ENCODE measurements at regions not wholly inside any gene's neighbourhood (a gene's known extent, or its start where the extent isn't known, plus 50 kb on each side); places are given as distances from the start of the nearest gene placed in this dataset.

- TF ChIP-seq CTCF (IDR thresholded peaks at IDR 0.05; ENCODE audit: low read length) = no peak
- no peak for TF ChIP-seq EZH2 (optimal IDR thresholded peaks at IDR 0.05; ENCODE audit: low read depth, low read length)
- no peak for TF ChIP-seq EZH2phosphoT487 (IDR thresholded peaks at IDR 0.05; ENCODE audit: low read length)
- DNase-seq = no peak
- H3K9ac ChIP-seq (ENCODE audit: low read length) = no peak overlapping the region
Measured at GRCh38 chr12:88743946-88744685, 163.8 kb upstream of the KITLG start.

GRCh38 chr12:88737838-88738472 lies 157.7 kb upstream of the KITLG start:
- Histone ChIP-seq H3K4me1 (ENCODE audit: low read length) (no peaks in the 10 kb centered on the region), H3F3A (ENCODE audit: insufficient read depth, low read length) (no peaks in the 10 kb centered on the region), H4K20me1 (ENCODE audit: insufficient read depth, low read length) (no peaks in the 10 kb centered on the region), H3K27ac (ENCODE audit: low read length) (no peak overlapping the region), H3K9me3 (replicated peaks; ENCODE audit: insufficient read depth, low read length) (no peaks in the 10 kb centered on the region), H3K9ac (ENCODE audit: low read length) (no peak overlapping the region), H3K4me3 (ENCODE audit: low read length) (no peak overlapping the region), H3K4me2 (ENCODE audit: low read depth, low read length) (no peak overlapping the region), H3K27me3 (replicated peaks; ENCODE audit: insufficient read depth, low read length) (no peaks in the 10 kb centered on the region), H3K9me2 (replicated peaks; ENCODE audit: insufficient read depth, low read length) (no peaks in the 10 kb centered on the region), H3K79me2 (ENCODE audit: low read length) (no peaks in the 10 kb centered on the region), H2AFZ (ENCODE audit: low read length) (no peak overlapping the region), H3K36me3 (replicated peaks; ENCODE audit: insufficient read depth, low read length) (no peaks in the 10 kb centered on the region)
- DNase-seq = no peak
- no peak for TF ChIP-seq EZH2 (optimal IDR thresholded peaks at IDR 0.05; ENCODE audit: low read depth, low read length)
- TF ChIP-seq CTCF (IDR thresholded peaks at IDR 0.05; ENCODE audit: low read length) = no peak
- no peak for TF ChIP-seq EZH2phosphoT487 (IDR thresholded peaks at IDR 0.05; ENCODE audit: low read length)

More at GRCh38 chr12:88743946-88744685, 163.8 kb upstream of the KITLG start:
- Histone ChIP-seq H3K4me2 (ENCODE audit: low read depth, low read length) (no peak overlapping the region), H3K4me3 (ENCODE audit: low read length) (no peak overlapping the region), H3K4me1 (ENCODE audit: low read length) (no peaks in the 10 kb centered on the region), H3K79me2 (ENCODE audit: low read length) (no peaks in the 10 kb centered on the region), H3K9me2 (replicated peaks; ENCODE audit: insufficient read depth, low read length) (no peaks in the 10 kb centered on the region), H2AFZ (ENCODE audit: low read length) (no peak overlapping the region), H3K9me3 (replicated peaks; ENCODE audit: insufficient read depth, low read length) (no peaks in the 10 kb centered on the region), H3K27ac (ENCODE audit: low read length) (no peak overlapping the region), H3K27me3 (replicated peaks; ENCODE audit: insufficient read depth, low read length) (no peaks in the 10 kb centered on the region), H3K36me3 (replicated peaks; ENCODE audit: insufficient read depth, low read length) (no peaks in the 10 kb centered on the region), H4K20me1 (ENCODE audit: insufficient read depth, low read length) (no peaks in the 10 kb centered on the region), H3F3A (ENCODE audit: insufficient read depth, low read length) (no peaks in the 10 kb centered on the region)

- DNase-seq = no peak
- no peaks in the 10 kb centered on the region for H3K9me3 ChIP-seq (replicated peaks; ENCODE audit: insufficient read depth, low read length)
- no peak overlapping the region for H3K9ac ChIP-seq (ENCODE audit: low read length)
- H3K27ac ChIP-seq (ENCODE audit: low read length) = no peak overlapping the region
- H3K27me3 ChIP-seq (replicated peaks; ENCODE audit: insufficient read depth, low read length) = no peaks in the 10 kb centered on the region
- no peaks in the 10 kb centered on the region for H4K20me1 ChIP-seq (ENCODE audit: insufficient read depth, low read length)
- H3K79me2 ChIP-seq (ENCODE audit: low read length) = no peaks in the 10 kb centered on the region
- H2AFZ ChIP-seq (ENCODE audit: low read length) = no peak overlapping the region
- TF ChIP-seq EZH2 (optimal IDR thresholded peaks at IDR 0.05; ENCODE audit: low read depth, low read length) (no peak), CTCF (IDR thresholded peaks at IDR 0.05; ENCODE audit: low read length) (no peak), EZH2phosphoT487 (IDR thresholded peaks at IDR 0.05; ENCODE audit: low read length) (no peak)
- H3K4me3 ChIP-seq (ENCODE audit: low read length) = no peak overlapping the region
- H3F3A ChIP-seq (ENCODE audit: insufficient read depth, low read length) = no peaks in the 10 kb centered on the region
- no peaks in the 10 kb centered on the region for H3K36me3 ChIP-seq (replicated peaks; ENCODE audit: insufficient read depth, low read length)
- no peaks in the 10 kb centered on the region for H3K4me1 ChIP-seq (ENCODE audit: low read length)
- no peak overlapping the region for H3K4me2 ChIP-seq (ENCODE audit: low read depth, low read length)
- H3K9me2 ChIP-seq (replicated peaks; ENCODE audit: insufficient read depth, low read length) = no peaks in the 10 kb centered on the region
Measured at GRCh38 chr12:88736031-88736430, 155.8 kb upstream of the KITLG start.

Data from MM.1S (cell line).